ENCODE measurements at regions not wholly inside any gene's neighbourhood (a gene's known extent, or its start where the extent isn't known, plus 50 kb on each side); places are given as distances from the start of the nearest gene placed in this dataset.

GRCh38 chr21:28826021-28826420 lies 166.7 kb downstream of the LTN1 start:
- Histone ChIP-seq H4K20me1 (ENCODE audit: insufficient read depth, low read length) (no peaks in the 10 kb centered on the region), H3K4me2 (ENCODE audit: low read length) (no peak overlapping the region), H3K9ac (ENCODE audit: low read length) (no peak overlapping the region), H3K4me3 (ENCODE audit: insufficient read depth, low read depth, low read length) (no peak overlapping the region), H3K36me3 (ENCODE audit: insufficient read depth, low read length) (no peaks in the 10 kb centered on the region), H3K27me3 (ENCODE audit: insufficient read depth, low read length) (no peaks in the 10 kb centered on the region), H3K79me2 (ENCODE audit: insufficient read depth, low read length) (no peaks in the 10 kb centered on the region), H3K4me1 (ENCODE audit: insufficient read depth, low read length) (no peaks in the 10 kb centered on the region), H3K9me3 (ENCODE audit: insufficient read depth, low read depth, low read length) (no peaks in the 10 kb centered on the region), H2AFZ (ENCODE audit: low read depth, low read length) (no peak overlapping the region), H3K27ac (ENCODE audit: low read depth, low read length) (no peak overlapping the region)
- no peaks in the 10 kb centered on the region for H3K36me3 Mint-ChIP-seq (ENCODE audit: low read depth, unreplicated experiment)
- peak; percentile 5 for FAIRE-seq
- H3K9me3 Mint-ChIP-seq (ENCODE audit: unreplicated experiment) = no peaks in the 10 kb centered on the region
- no peak for TF ChIP-seq EZH2 (IDR thresholded peaks at IDR 0.05; ENCODE audit: insufficient read depth, low read length)
- TF ChIP-seq, protein P1, sequence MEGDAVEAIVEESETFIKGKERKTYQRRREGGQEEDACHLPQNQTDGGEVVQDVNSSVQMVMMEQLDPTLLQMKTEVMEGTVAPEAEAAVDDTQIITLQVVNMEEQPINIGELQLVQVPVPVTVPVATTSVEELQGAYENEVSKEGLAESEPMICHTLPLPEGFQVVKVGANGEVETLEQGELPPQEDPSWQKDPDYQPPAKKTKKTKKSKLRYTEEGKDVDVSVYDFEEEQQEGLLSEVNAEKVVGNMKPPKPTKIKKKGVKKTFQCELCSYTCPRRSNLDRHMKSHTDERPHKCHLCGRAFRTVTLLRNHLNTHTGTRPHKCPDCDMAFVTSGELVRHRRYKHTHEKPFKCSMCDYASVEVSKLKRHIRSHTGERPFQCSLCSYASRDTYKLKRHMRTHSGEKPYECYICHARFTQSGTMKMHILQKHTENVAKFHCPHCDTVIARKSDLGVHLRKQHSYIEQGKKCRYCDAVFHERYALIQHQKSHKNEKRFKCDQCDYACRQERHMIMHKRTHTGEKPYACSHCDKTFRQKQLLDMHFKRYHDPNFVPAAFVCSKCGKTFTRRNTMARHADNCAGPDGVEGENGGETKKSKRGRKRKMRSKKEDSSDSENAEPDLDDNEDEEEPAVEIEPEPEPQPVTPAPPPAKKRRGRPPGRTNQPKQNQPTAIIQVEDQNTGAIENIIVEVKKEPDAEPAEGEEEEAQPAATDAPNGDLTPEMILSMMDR (IDR thresholded peaks at IDR 0.05; ENCODE audit: insufficient read depth, low read depth, low read length) = no peak
- no peak overlapping the region for H3K4me3 Mint-ChIP-seq (ENCODE audit: unreplicated experiment)
- DNase-seq (ENCODE audit: low read depth) = no peak
- H3K4me1 Mint-ChIP-seq (ENCODE audit: low read depth, unreplicated experiment) = peaks cover 3% of the 10 kb centered on the region
- peaks cover 10% of the 10 kb centered on the region for H3K27me3 Mint-ChIP-seq (ENCODE audit: low read depth, unreplicated experiment)
- H3K27ac Mint-ChIP-seq (ENCODE audit: unreplicated experiment) = no peak overlapping the region

DNA sequence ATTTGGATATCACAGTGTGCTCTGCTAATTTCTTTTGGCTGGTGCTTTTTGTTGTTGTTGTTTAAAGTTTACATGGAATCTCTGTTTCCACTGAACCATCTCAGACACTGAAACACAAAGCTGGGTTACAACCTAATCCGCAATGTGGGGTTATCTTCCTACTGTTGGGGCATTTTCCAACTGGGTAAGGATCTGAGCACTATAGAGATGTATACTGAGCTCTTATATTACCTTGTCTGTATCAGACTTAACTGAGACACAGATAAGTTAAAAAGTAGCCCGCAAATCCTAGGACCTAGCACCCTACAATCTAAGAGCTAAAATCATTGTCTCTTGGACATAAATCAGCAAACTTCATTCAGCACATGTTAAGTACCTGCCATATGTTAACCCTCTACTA lies 169.2 kb downstream of the LTN1 start:
- Histone ChIP-seq H3K4me2 (ENCODE audit: low read length) (no peak overlapping the region), H3K27me3 (ENCODE audit: insufficient read depth, low read length) (no peaks in the 10 kb centered on the region), H3K4me1 (ENCODE audit: insufficient read depth, low read length) (no peaks in the 10 kb centered on the region), H3K9ac (ENCODE audit: low read length) (no peak overlapping the region), H3K79me2 (ENCODE audit: insufficient read depth, low read length) (no peaks in the 10 kb centered on the region), H3K27ac (ENCODE audit: low read depth, low read length) (no peak overlapping the region), H3K9me3 (ENCODE audit: insufficient read depth, low read depth, low read length) (no peaks in the 10 kb centered on the region), H3K4me3 (ENCODE audit: insufficient read depth, low read depth, low read length) (no peak overlapping the region), H3K36me3 (ENCODE audit: insufficient read depth, low read length) (no peaks in the 10 kb centered on the region), H4K20me1 (ENCODE audit: insufficient read depth, low read length) (no peaks in the 10 kb centered on the region), H2AFZ (ENCODE audit: low read depth, low read length) (no peak overlapping the region)
- no peak for DNase-seq (ENCODE audit: low read depth)
- Mint-ChIP-seq H3K27ac (ENCODE audit: unreplicated experiment) (no peak overlapping the region), H3K4me1 (ENCODE audit: low read depth, unreplicated experiment) (peaks cover 3% of the 10 kb centered on the region), H3K27me3 (ENCODE audit: low read depth, unreplicated experiment) (peaks cover 10% of the 10 kb centered on the region), H3K36me3 (ENCODE audit: low read depth, unreplicated experiment) (no peaks in the 10 kb centered on the region), H3K4me3 (ENCODE audit: unreplicated experiment) (no peak overlapping the region), H3K9me3 (ENCODE audit: unreplicated experiment) (no peaks in the 10 kb centered on the region)
- FAIRE-seq = no peak
- TF ChIP-seq, protein P1 (IDR thresholded peaks at IDR 0.05; ENCODE audit: insufficient read depth, low read depth, low read length) = no peak
- no peak for TF ChIP-seq EZH2 (IDR thresholded peaks at IDR 0.05; ENCODE audit: insufficient read depth, low read length)

DNA sequence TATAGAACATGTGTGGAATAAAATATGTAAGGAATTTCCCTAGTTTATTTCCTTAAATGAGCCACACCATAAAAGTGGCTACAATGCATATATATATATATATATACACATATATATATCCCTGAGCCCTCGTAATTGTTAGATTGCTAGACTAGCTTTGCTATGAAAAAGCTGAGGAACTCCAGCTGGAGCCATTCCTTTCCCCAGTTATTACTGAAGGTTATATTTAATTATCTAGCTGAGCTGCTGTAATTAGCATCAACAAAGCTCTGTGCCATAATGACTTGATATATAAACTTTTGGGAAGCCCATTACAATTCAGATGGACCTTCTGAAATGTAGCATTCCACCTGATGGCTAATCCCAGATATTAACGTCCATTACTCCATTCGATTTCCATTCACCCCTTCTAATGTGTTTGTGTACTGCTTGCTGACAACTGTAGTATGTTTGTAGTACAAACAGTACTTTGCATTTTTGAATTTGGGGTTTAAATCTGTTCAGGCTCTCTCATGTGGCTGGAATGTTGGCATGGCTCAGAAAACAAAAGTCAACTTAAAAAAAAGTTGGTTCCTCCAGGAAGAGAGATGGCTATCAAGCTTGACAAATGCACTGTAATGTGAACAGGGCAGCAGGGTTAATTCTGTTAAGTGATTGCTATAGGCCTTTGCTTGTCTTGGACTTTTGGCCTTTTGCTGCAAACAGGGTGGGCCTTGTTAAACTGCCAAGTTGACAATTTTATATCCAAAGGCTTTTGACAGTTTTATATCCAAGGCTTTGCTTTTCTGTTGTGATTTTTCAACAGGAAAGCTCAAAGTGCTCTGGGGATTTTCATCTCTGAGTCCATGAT lies 170.0 kb downstream of the LTN1 start:
- Histone ChIP-seq H3K4me1 (ENCODE audit: insufficient read depth, low read length) (no peaks in the 10 kb centered on the region), H3K27ac (ENCODE audit: low read depth, low read length) (no peak overlapping the region), H3K4me2 (ENCODE audit: low read length) (no peak overlapping the region), H2AFZ (ENCODE audit: low read depth, low read length) (no peak overlapping the region), H3K4me3 (ENCODE audit: insufficient read depth, low read depth, low read length) (no peak overlapping the region), H4K20me1 (ENCODE audit: insufficient read depth, low read length) (no peaks in the 10 kb centered on the region), H3K79me2 (ENCODE audit: insufficient read depth, low read length) (no peaks in the 10 kb centered on the region), H3K9ac (ENCODE audit: low read length) (no peak overlapping the region), H3K36me3 (ENCODE audit: insufficient read depth, low read length) (no peaks in the 10 kb centered on the region), H3K27me3 (ENCODE audit: insufficient read depth, low read length) (no peaks in the 10 kb centered on the region), H3K9me3 (ENCODE audit: insufficient read depth, low read depth, low read length) (no peaks in the 10 kb centered on the region)
- H3K27ac Mint-ChIP-seq (ENCODE audit: unreplicated experiment) = no peak overlapping the region
- no peaks in the 10 kb centered on the region for H3K9me3 Mint-ChIP-seq (ENCODE audit: unreplicated experiment)
- DNase-seq (ENCODE audit: low read depth) (no peak), FAIRE-seq (no peak)
- H3K4me1 Mint-ChIP-seq (ENCODE audit: low read depth, unreplicated experiment) = peaks cover 3% of the 10 kb centered on the region
- H3K4me3 Mint-ChIP-seq (ENCODE audit: unreplicated experiment) = no peak overlapping the region
- peaks cover 10% of the 10 kb centered on the region for H3K27me3 Mint-ChIP-seq (ENCODE audit: low read depth, unreplicated experiment)
- no peaks in the 10 kb centered on the region for H3K36me3 Mint-ChIP-seq (ENCODE audit: low read depth, unreplicated experiment)
- TF ChIP-seq, protein P1 (IDR thresholded peaks at IDR 0.05; ENCODE audit: insufficient read depth, low read depth, low read length) = no peak
- no peak for TF ChIP-seq EZH2 (IDR thresholded peaks at IDR 0.05; ENCODE audit: insufficient read depth, low read length)
